ENCODE measurements at regions not wholly inside any gene's neighbourhood (a gene's known extent, or its start where the extent isn't known, plus 50 kb on each side); places are given as distances from the start of the nearest gene placed in this dataset.

- Histone ChIP-seq H3K36me3 (no peaks in the 10 kb centered on the region), H3K27me3 (no peaks in the 10 kb centered on the region), H3K4me1 (no peaks in the 10 kb centered on the region), H3K27ac (no peak overlapping the region), H3K9me3 (no peaks in the 10 kb centered on the region), H3K4me3 (no peak overlapping the region)
- ATAC-seq (no peak), DNase-seq (no peak)
- intact Hi-C loops (cut with DNase I; ENCODE audit: low total_unique reads): no loop called here
- no peak for TF ChIP-seq POLR2A (IDR thresholded peaks at IDR 0.05)
- TF ChIP-seq CTCF (IDR thresholded peaks at IDR 0.05 in 4 of 5, conservative IDR thresholded peaks at IDR 0.05 in 1 of 5): no peak
- in situ Hi-C loops (cut with MboI; ENCODE audit: low sequenced_read_pairs in 4 of 4): no loop called here
Measured at GRCh38 chr10:36592964-36593363, 532.4 kb upstream of the ANKRD30A start.

GRCh38 chr10:36591436-36591835 is 534.0 kb upstream of the ANKRD30A start:
- no peak for DNase-seq
- ATAC-seq: no peak
- H3K4me1 ChIP-seq: no peaks in the 10 kb centered on the region

GRCh38 chr10:36583690-36584089 is 541.7 kb upstream of the ANKRD30A start:
- no peak for DNase-seq
- H3K27me3 ChIP-seq: no peaks in the 10 kb centered on the region
- intact Hi-C loops (cut with DNase I; ENCODE audit: low total_unique reads): no loop called here
- H3K4me1 ChIP-seq: no peaks in the 10 kb centered on the region
- no peak overlapping the region for H3K4me3 ChIP-seq
- in situ Hi-C loops (cut with MboI; ENCODE audit: low sequenced_read_pairs in 4 of 4): no loop called here
- no peaks in the 10 kb centered on the region for H3K36me3 ChIP-seq
- TF ChIP-seq POLR2A (IDR thresholded peaks at IDR 0.05) (no peak), CTCF (IDR thresholded peaks at IDR 0.05 in 4 of 5, conservative IDR thresholded peaks at IDR 0.05 in 1 of 5) (no peak)
- ATAC-seq: no peak
- no peaks in the 10 kb centered on the region for H3K9me3 ChIP-seq
- no peak overlapping the region for H3K27ac ChIP-seq

More at GRCh38 chr10:36591436-36591835, 534.0 kb upstream of the ANKRD30A start:
- H3K4me3 ChIP-seq: no peak overlapping the region
- no peak overlapping the region for H3K27ac ChIP-seq
- intact Hi-C loops (cut with DNase I; ENCODE audit: low total_unique reads): no loop called here
- no peaks in the 10 kb centered on the region for H3K36me3 ChIP-seq
- TF ChIP-seq POLR2A (IDR thresholded peaks at IDR 0.05) (no peak), CTCF (IDR thresholded peaks at IDR 0.05 in 4 of 5, conservative IDR thresholded peaks at IDR 0.05 in 1 of 5) (no peak)
- in situ Hi-C loops (cut with MboI; ENCODE audit: low sequenced_read_pairs in 4 of 4): no loop called here
- no peaks in the 10 kb centered on the region for H3K9me3 ChIP-seq
- H3K27me3 ChIP-seq: no peaks in the 10 kb centered on the region

- Histone ChIP-seq H3K27me3 (no peaks in the 10 kb centered on the region), H3K4me1 (no peaks in the 10 kb centered on the region), H3K4me3 (no peak overlapping the region), H3K9me3 (no peaks in the 10 kb centered on the region), H3K36me3 (no peaks in the 10 kb centered on the region), H3K27ac (no peak overlapping the region)
- in situ Hi-C loops (cut with MboI; ENCODE audit: low sequenced_read_pairs in 4 of 4) (no loop called here), intact Hi-C loops (cut with DNase I; ENCODE audit: low total_unique reads) (no loop called here)
- DNase-seq (no peak), ATAC-seq (no peak)
- TF ChIP-seq POLR2A (IDR thresholded peaks at IDR 0.05) (no peak), CTCF (IDR thresholded peaks at IDR 0.05 in 4 of 5, conservative IDR thresholded peaks at IDR 0.05 in 1 of 5) (no peak)
Measured at GRCh38 chr10:36581237-36581636, 544.2 kb upstream of the ANKRD30A start.

- no peaks in the 10 kb centered on the region for H3K36me3 ChIP-seq
- H3K4me1 ChIP-seq: no peaks in the 10 kb centered on the region
- no peaks in the 10 kb centered on the region for H3K27me3 ChIP-seq
- intact Hi-C loops (cut with DNase I; ENCODE audit: low total_unique reads) (no loop called here), in situ Hi-C loops (cut with MboI; ENCODE audit: low sequenced_read_pairs in 4 of 4) (no loop called here)
- no peak overlapping the region for H3K4me3 ChIP-seq
- ATAC-seq (no peak), DNase-seq (no peak)
- TF ChIP-seq POLR2A (IDR thresholded peaks at IDR 0.05) (no peak), CTCF (IDR thresholded peaks at IDR 0.05 in 4 of 5, conservative IDR thresholded peaks at IDR 0.05 in 1 of 5) (no peak)
- no peaks in the 10 kb centered on the region for H3K9me3 ChIP-seq
- no peak overlapping the region for H3K27ac ChIP-seq
Measured at GRCh38 chr10:36578306-36578705, 547.1 kb upstream of the ANKRD30A start.

All from gastrocnemius medialis (tissue), 4 donors.